Neural cell (in vitro differentiated cells): ENCODE measurements at regions not wholly inside any gene's neighbourhood (a gene's known extent, or its start where the extent isn't known, plus 50 kb on each side); places are given as distances from the start of the nearest gene placed in this dataset.

Experiments
- H2AFZ ChIP-seq: fragments of 200-600, 300-800 bp; sonication (generic), shearing (Covaris generic); 2 replicates; pipeline ENCODE4 v1.6.0; 2014; ENCODE audit warnings: low read depth, mild to moderate bottlenecking, antibody characterized with exemption, low read length, moderate library complexity
- H3F3A ChIP-seq: fragments of 200-600 bp; shearing (Covaris generic); 2 replicates; pipeline ENCODE4 v1.6.1; 2016; ENCODE audit warnings: mild to moderate bottlenecking, moderate library complexity, mixed read lengths, antibody characterized with exemption, low read length; ENCODE audit not compliant: insufficient read depth, poor library complexity, severe bottlenecking
- H3K27ac ChIP-seq: fragments of 200-600, 300-800 bp; sonication (generic), shearing (Covaris generic); 2 replicates; pipeline ENCODE4 v1.5.1; 2014; ENCODE audit warnings: mild to moderate bottlenecking, low read length, moderate library complexity
- H3K27me3 ChIP-seq: fragments of 300-800, 200-600 bp; sonication (generic), shearing (Covaris generic); 2 replicates; pipeline ENCODE4 v1.6.0; 2014; ENCODE audit warnings: mild to moderate bottlenecking, low read depth, low read length, moderate library complexity; ENCODE audit not compliant: insufficient read depth
- H3K36me3 ChIP-seq: fragments of 300-800, 200-600 bp; sonication (generic), shearing (Covaris generic); 2 replicates; pipeline ENCODE4 v1.5.1; 2014; ENCODE audit warnings: mild to moderate bottlenecking, antibody characterized with exemption, low read length, moderate library complexity; ENCODE audit not compliant: insufficient read depth
- H3K4me2 ChIP-seq: fragments of 300-800, 200-600 bp; sonication (generic), shearing (Covaris generic); 2 replicates; pipeline ENCODE4 v1.6.0; 2014; ENCODE audit warnings: mild to moderate bottlenecking, low read length
- H3K4me3 ChIP-seq: fragments of 300-800, 200-600 bp; sonication (generic), shearing (Covaris generic); 2 replicates; pipeline ENCODE4 v1.5.1; 2014; ENCODE audit warnings: mild to moderate bottlenecking, low read length, moderate library complexity
- H3K79me2 ChIP-seq: fragments of 200-600 bp; shearing (Covaris generic); replicated peaks from 2 replicates; pipeline ENCODE4 v1.6.0; 2014; ENCODE audit warnings: mild to moderate bottlenecking, low read length, moderate library complexity; ENCODE audit not compliant: insufficient read depth
- H3K9ac ChIP-seq: fragments of 300-800, 200-600 bp; sonication (generic), shearing (Covaris generic); 2 replicates; pipeline ENCODE4 v1.6.1; 2016; ENCODE audit warnings: mild to moderate bottlenecking, low read length, mixed read lengths
- H3K9me2 ChIP-seq: fragments of 200-600 bp; shearing (Covaris generic); 2 replicates; pipeline ENCODE4 v1.6.1; 2016; ENCODE audit warnings: mild to moderate bottlenecking, low read length, mixed read lengths; ENCODE audit not compliant: insufficient read depth
- H3K9me3 ChIP-seq: fragments of 200-600, 300-800 bp; sonication (generic), shearing (Covaris generic); 2 replicates; pipeline ENCODE4 v1.6.1; 2016; ENCODE audit warnings: mild to moderate bottlenecking, mixed run types, low read length, moderate library complexity, mixed read lengths
- H4K20me1 ChIP-seq: fragments of 200-600 bp; shearing (Covaris generic); 2 replicates; pipeline ENCODE4 v1.6.1; 2016; ENCODE audit warnings: mild to moderate bottlenecking, mixed run types; ENCODE audit not compliant: insufficient read depth
- CTCF ChIP-seq: fragments of 450-650 bp; IDR thresholded peaks from 2 replicates; pipeline ENCODE4 v1.5.1; 2014; ENCODE audit warnings: antibody characterized with exemption, mild to moderate bottlenecking, moderate library complexity; ENCODE audit not compliant: poor library complexity, severe bottlenecking
- EP300 ChIP-seq: fragments of 450-650 bp; conservative IDR thresholded peaks from 2 replicates; pipeline ENCODE4 v1.6.1; 2014; ENCODE audit warnings: antibody characterized with exemption, mild to moderate bottlenecking, moderate library complexity; ENCODE audit not compliant: poor library complexity, severe bottlenecking
- EZH2 ChIP-seq: fragments of 200-600, 300-800 bp; shearing (Covaris generic), sonication (generic); IDR thresholded peaks from 2 replicates; pipeline ENCODE4 v1.6.1; 2014; ENCODE audit warnings: antibody characterized with exemption, low read length, borderline replicate concordance, mild to moderate bottlenecking; ENCODE audit not compliant: insufficient read depth, poor library complexity, severe bottlenecking
- MXI1 ChIP-seq: fragments of 450-650 bp; conservative IDR thresholded peaks from 2 replicates; pipeline ENCODE4 v1.6.1; 2014; ENCODE audit warnings: antibody characterized with exemption, mild to moderate bottlenecking; ENCODE audit not compliant: poor library complexity, severe bottlenecking
- POLR2AphosphoS5 ChIP-seq: IDR thresholded peaks from 2 replicates; pipeline ENCODE4 v1.6.1; 2012
- RAD21 ChIP-seq: fragments of 450-650 bp; conservative IDR thresholded peaks from 2 replicates; pipeline ENCODE4 v1.6.1; 2014; ENCODE audit warnings: antibody characterized with exemption, mild to moderate bottlenecking, moderate library complexity
- SMC3 ChIP-seq: fragments of 450-650 bp; conservative IDR thresholded peaks from 2 replicates; pipeline ENCODE4 v1.6.1; 2014; ENCODE audit warnings: antibody characterized with exemption, mild to moderate bottlenecking, moderate library complexity; ENCODE audit not compliant: poor library complexity
- TAF1 ChIP-seq: IDR thresholded peaks from 2 replicates; pipeline ENCODE4 v1.6.1; 2012; ENCODE audit warnings: low read depth
- TF ChIP-seq, protein P1 (sequence below): IDR thresholded peaks from 2 replicates; pipeline ENCODE4 v1.6.1; 2012; ENCODE audit warnings: borderline replicate concordance

DNA sequence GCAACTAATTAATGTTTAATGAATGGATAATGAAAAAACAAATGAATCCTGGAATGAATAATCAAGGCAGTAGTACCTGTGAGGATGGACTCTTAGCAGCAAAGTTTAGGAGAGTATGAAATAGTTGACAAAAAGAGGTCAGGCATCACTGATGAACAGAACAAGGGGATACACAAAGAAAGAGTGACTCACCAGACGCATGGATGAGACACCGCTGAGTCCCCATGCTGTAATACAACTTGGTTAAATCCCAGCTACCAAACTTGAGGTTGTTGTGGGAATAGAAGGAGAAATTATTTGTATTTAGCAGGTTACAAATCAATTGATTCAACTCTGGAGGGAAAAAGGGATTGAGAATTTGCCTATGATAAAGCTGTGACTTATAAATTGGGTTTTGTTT, 976.9 kb upstream of the TENM4 start:
- H3K9ac ChIP-seq = no peak overlapping the region
- H3K9me2 ChIP-seq = no peaks in the 10 kb centered on the region
- no peak overlapping the region for H3K4me3 ChIP-seq
- H2AFZ ChIP-seq = no peak overlapping the region
- no peaks in the 10 kb centered on the region for H3K27me3 ChIP-seq
- no peaks in the 10 kb centered on the region for H3K79me2 ChIP-seq
- no peaks in the 10 kb centered on the region for H3F3A ChIP-seq
- no peaks in the 10 kb centered on the region for H3K9me3 ChIP-seq
- H3K4me2 ChIP-seq = no peak overlapping the region
- TF ChIP-seq, protein P1, sequence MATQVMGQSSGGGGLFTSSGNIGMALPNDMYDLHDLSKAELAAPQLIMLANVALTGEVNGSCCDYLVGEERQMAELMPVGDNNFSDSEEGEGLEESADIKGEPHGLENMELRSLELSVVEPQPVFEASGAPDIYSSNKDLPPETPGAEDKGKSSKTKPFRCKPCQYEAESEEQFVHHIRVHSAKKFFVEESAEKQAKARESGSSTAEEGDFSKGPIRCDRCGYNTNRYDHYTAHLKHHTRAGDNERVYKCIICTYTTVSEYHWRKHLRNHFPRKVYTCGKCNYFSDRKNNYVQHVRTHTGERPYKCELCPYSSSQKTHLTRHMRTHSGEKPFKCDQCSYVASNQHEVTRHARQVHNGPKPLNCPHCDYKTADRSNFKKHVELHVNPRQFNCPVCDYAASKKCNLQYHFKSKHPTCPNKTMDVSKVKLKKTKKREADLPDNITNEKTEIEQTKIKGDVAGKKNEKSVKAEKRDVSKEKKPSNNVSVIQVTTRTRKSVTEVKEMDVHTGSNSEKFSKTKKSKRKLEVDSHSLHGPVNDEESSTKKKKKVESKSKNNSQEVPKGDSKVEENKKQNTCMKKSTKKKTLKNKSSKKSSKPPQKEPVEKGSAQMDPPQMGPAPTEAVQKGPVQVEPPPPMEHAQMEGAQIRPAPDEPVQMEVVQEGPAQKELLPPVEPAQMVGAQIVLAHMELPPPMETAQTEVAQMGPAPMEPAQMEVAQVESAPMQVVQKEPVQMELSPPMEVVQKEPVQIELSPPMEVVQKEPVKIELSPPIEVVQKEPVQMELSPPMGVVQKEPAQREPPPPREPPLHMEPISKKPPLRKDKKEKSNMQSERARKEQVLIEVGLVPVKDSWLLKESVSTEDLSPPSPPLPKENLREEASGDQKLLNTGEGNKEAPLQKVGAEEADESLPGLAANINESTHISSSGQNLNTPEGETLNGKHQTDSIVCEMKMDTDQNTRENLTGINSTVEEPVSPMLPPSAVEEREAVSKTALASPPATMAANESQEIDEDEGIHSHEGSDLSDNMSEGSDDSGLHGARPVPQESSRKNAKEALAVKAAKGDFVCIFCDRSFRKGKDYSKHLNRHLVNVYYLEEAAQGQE = no peak
- no peak for TF ChIP-seq MXI1
- no peak for TF ChIP-seq EP300
- no peak for TF ChIP-seq EZH2
- TF ChIP-seq POLR2AphosphoS5 = no peak
- TF ChIP-seq SMC3 = no peak
- TF ChIP-seq CTCF = no peak
- TF ChIP-seq RAD21 = no peak
- no peak for TF ChIP-seq TAF1
- H3K27ac ChIP-seq = no peak overlapping the region
- H4K20me1 ChIP-seq = no peaks in the 10 kb centered on the region
- no peaks in the 10 kb centered on the region for H3K36me3 ChIP-seq

GRCh38 chr11:80415580-80415979, 974.8 kb upstream of the TENM4 start:
- H3K9me2 ChIP-seq = no peaks in the 10 kb centered on the region
- no peaks in the 10 kb centered on the region for H3K79me2 ChIP-seq
- no peaks in the 10 kb centered on the region for H3K9me3 ChIP-seq
- TF ChIP-seq, protein P1 = no peak
- TF ChIP-seq EP300 = no peak
- no peak for TF ChIP-seq EZH2
- no peak for TF ChIP-seq POLR2AphosphoS5
- TF ChIP-seq SMC3 = no peak
- no peak for TF ChIP-seq CTCF
- no peak for TF ChIP-seq RAD21
- TF ChIP-seq MXI1 = no peak
- TF ChIP-seq TAF1 = no peak
- no peak overlapping the region for H3K4me3 ChIP-seq
- no peaks in the 10 kb centered on the region for H3F3A ChIP-seq
- H3K9ac ChIP-seq = no peak overlapping the region
- no peak overlapping the region for H2AFZ ChIP-seq
- H3K27ac ChIP-seq = no peak overlapping the region
- no peaks in the 10 kb centered on the region for H3K36me3 ChIP-seq
- no peak overlapping the region for H3K4me2 ChIP-seq
- H3K27me3 ChIP-seq = no peaks in the 10 kb centered on the region
- no peaks in the 10 kb centered on the region for H4K20me1 ChIP-seq
